HL-60 (cell line): ENCODE measurements at regions not wholly inside any gene's neighbourhood (a gene's known extent, or its start where the extent isn't known, plus 50 kb on each side); places are given as distances from the start of the nearest gene placed in this dataset.

Experiments
- CTCF ChIP-seq: IDR thresholded peaks from one replicate; pipeline ENCODE4 v1.5.1; 2011; ENCODE audit warnings: low read length, control low read depth, inconsistent platforms; ENCODE audit not compliant: insufficient read depth
- GABPA ChIP-seq: IDR thresholded peaks from 2 replicates; pipeline ENCODE4 v1.6.1; 2012; ENCODE audit warnings: low read depth
- POLR2AphosphoS5 ChIP-seq: IDR thresholded peaks from 2 replicates; pipeline ENCODE4 v1.6.1; 2012; ENCODE audit warnings: low read depth
- SPI1 ChIP-seq: IDR thresholded peaks from 2 replicates; pipeline ENCODE4 v1.6.1; 2012; ENCODE audit warnings: low read depth, mild to moderate bottlenecking, borderline replicate concordance

- no peak for TF ChIP-seq POLR2AphosphoS5
- TF ChIP-seq CTCF = no peak
- no peak for TF ChIP-seq SPI1
- TF ChIP-seq GABPA = no peak
These were observed 98.4 kb upstream of the OR9G4 start for GRCh38 chr11:56846631-56847576.
